Right hindlimb (tissue), 1 donor: ENCODE measurements at regions not wholly inside any gene's neighbourhood (a gene's known extent, or its start where the extent isn't known, plus 50 kb on each side); places are given as distances from the start of the nearest gene placed in this dataset.

Source experiments
- DNase-seq: peaks from one replicate; pipeline ENCODE4 v3.0.0-alpha.2; 2018

- DNase-seq = no peak
Measured at GRCh38 chr1:194355488-194356106, 1169.2 kb upstream of the B3GALT2 start.

GRCh38 chr1:194353121-194353520, 1166.7 kb upstream of the B3GALT2 start:
- DNase-seq = no peak

GRCh38 chr1:194347200-194347599, 1160.8 kb upstream of the B3GALT2 start:
- no peak for DNase-seq

GRCh38 chr1:194342484-194343262, 1156.3 kb upstream of the B3GALT2 start:
- no peak for DNase-seq

GRCh38 chr1:194341587-194341986, 1155.2 kb upstream of the B3GALT2 start:
- no peak for DNase-seq

- DNase-seq = no peak
Measured at GRCh38 chr1:194339471-194339870, 1153.1 kb upstream of the B3GALT2 start.

GRCh38 chr1:194338241-194338948, 1152.0 kb upstream of the B3GALT2 start:
- no peak for DNase-seq

- no peak for DNase-seq
Measured at GRCh38 chr1:194333240-194333639, 1146.8 kb upstream of the B3GALT2 start.

GRCh38 chr1:194331758-194332157, 1145.3 kb upstream of the B3GALT2 start:
- no peak for DNase-seq

GRCh38 chr1:194322751-194323150, 1136.3 kb upstream of the B3GALT2 start:
- DNase-seq = no peak

- no peak for DNase-seq
Measured at GRCh38 chr1:194318790-194319280, 1132.4 kb upstream of the B3GALT2 start.

GRCh38 chr1:194309697-194310096, 1123.3 kb upstream of the B3GALT2 start:
- DNase-seq = no peak

- DNase-seq = no peak
Measured at GRCh38 chr1:194309269-194309668, 1122.9 kb upstream of the B3GALT2 start.

GRCh38 chr1:194300776-194301175, 1114.4 kb upstream of the B3GALT2 start:
- no peak for DNase-seq

GRCh38 chr1:194300340-194300739, 1113.9 kb upstream of the B3GALT2 start:
- no peak for DNase-seq

- DNase-seq = no peak
Measured at GRCh38 chr1:194298007-194298598, 1111.7 kb upstream of the B3GALT2 start.

GRCh38 chr1:194297094-194297493, 1110.7 kb upstream of the B3GALT2 start:
- DNase-seq = no peak

GRCh38 chr1:194296201-194296600, 1109.8 kb upstream of the B3GALT2 start:
- no peak for DNase-seq

GRCh38 chr1:194295685-194296084, 1109.3 kb upstream of the B3GALT2 start:
- DNase-seq = no peak

- DNase-seq = no peak
Measured at GRCh38 chr1:194293851-194294405, 1107.5 kb upstream of the B3GALT2 start.

- no peak for DNase-seq
Measured at GRCh38 chr1:194292966-194293365, 1106.6 kb upstream of the B3GALT2 start.

- no peak for DNase-seq
Measured at GRCh38 chr1:194289569-194290266, 1103.3 kb upstream of the B3GALT2 start.
